ENCODE measurements at regions not wholly inside any gene's neighbourhood (a gene's known extent, or its start where the extent isn't known, plus 50 kb on each side); places are given as distances from the start of the nearest gene placed in this dataset.
"Not testable (repeated sequence)": the region's sequence is repeated elsewhere in the genome, so short reads cannot be mapped to it uniquely, and the experiment has no call there.

DNA sequence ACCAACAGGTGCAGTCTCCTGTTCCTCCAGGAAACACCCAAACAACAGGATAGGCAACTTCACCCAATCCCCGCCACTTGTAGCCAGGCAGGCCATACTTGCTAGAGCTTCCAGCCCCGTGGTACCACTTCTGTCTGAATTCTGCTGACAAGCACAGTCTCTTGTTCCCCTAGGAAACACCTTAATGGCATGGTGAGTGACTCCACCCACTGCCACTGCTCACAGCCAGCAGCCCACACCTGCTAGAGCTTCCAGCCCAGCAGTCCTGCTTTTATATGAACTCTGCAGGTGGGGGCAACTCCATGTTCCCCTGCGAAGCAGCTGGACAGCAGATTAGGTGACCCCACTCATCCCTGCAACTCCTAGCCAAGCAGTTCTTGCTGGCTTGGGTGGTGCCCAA is 52.6 kb upstream of the COBL start:
- not testable (repeated sequence) for TF ChIP-seq POLR2AphosphoS5, POLR2A, TAF1, POU2F2 (IDR thresholded peaks at IDR 0.05; ENCODE audit: low read depth, low read length)
